CD1c-positive myeloid dendritic cell (primary cell): ENCODE measurements at regions not wholly inside any gene's neighbourhood (a gene's known extent, or its start where the extent isn't known, plus 50 kb on each side); places are given as distances from the start of the nearest gene placed in this dataset.

ENCODE experiments used
- DNase-seq: peaks from one replicate; pipeline ENCODE4 v3.0.0-alpha.2; 2016; ENCODE audit errors: extremely low spot score

DNA sequence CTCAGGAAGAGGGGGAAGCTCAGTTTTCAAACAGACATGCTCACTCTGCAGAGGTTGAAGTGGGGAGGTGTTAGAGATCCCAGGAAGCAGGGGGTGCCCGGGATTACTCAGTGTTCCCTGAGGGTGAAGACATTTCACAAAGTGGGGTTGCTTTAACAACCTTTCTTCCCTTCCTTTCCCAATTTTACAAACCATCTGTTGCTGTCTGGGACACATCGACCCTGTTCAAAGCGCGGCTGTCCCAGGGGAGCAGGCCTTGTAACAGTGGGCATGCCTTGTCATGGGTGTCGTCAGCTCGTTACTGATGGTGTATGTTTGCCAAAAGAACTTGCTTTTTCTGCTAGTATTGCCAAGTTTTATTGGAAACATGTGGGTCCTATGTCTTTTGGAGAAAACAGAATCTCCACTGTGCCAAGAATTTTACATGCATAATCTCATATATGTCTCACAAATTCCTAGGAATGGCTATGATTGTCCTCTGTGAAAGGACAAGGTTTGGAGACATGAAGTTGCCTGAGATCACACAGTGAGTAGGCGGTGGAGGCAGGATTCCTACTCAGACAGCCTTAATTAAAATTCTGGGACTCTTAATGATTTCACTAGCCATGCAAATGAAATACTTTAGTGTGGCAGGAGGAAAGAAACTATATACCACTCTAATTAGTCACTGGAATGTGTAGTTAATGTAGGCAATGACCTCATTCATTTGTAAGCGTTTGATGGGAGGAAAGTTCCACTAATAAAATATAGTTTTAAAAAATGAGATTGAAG lies 198.9 kb downstream of the NXNL2 start:
- no peak for DNase-seq

DNA sequence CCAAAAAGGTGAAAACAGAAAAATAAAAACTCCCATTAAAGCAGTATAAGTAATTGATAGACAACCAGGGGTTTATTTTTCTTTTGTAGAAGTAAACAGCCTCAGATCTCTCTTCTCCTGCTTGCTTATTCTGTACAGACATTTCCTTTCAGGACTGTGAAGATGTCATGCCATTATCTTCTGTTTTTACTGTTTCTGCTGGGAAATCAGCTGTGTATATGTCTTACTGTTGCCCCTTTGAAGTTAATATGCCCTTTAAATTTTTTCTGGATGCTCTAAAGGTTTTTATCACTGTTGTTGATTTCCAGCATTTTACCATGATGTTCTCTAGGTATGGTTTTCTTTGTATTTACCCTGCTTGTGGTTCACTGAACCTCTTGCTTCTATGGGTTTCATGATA lies 199.5 kb downstream of the NXNL2 start:
- no peak for DNase-seq

DNA sequence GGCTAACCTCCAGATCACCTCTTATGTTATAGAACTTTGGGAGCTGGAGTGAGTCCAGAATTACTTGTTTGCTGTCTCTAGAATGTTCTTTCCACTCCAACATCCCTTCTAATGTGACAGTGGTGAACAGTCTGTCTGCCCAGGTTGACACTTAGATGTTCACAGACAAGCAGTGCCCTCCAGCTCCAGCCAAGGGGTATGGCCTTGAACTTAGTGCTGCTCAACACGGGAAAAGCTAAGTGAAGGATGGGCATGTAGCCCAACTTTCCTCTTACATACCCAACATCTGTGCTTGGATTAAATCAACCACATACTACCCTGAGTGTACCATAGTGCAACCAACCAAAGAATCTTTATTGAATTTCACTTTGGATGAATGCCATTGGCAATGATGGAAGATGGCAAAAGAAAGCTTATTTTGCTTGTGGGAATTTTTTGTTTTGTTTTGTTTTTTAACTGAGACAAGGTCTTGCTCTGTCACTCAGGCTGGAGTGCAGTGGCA lies 201.2 kb downstream of the NXNL2 start:
- DNase-seq: no peak

DNA sequence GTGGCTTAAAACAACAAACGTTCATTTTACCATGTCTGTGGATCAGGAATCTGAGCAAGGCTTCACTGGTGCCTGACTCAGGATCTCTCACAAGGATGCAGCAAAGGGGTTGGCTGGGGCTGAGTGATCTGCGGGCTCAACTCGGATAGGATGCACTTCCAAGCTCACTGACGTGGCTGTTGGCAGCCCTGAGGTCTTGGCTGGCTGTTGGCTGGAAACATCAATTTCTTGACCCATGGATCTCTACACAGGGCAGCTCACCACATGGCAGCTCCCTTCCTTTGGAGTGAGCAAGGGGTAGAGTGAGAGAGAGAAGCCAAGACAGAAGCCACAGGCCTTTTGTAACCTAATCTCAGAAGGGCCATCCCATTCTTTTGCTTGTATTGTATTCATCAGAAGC lies 202.1 kb downstream of the NXNL2 start:
- no peak for DNase-seq

DNA sequence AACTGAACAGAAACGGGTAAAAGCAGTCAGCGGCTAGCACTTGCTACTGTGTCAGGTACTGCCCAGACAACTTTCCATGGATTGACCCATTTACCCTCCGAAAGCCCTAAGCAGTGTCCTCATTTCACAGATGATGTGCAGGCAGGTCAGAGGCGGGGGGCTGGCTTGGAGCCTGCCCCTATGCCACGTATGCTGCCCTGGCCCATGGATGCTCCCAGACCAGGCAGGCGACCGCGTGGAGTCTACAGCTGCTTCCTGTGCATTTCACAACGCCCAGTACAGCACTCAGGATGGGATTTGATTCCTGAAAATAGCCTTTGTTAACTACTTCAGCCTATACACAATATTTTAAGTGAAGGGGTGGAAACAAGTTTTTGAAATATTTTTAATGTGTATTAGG lies 202.9 kb downstream of the NXNL2 start:
- DNase-seq: no peak

- no peak for DNase-seq
These were observed 203.7 kb downstream of the NXNL2 start for GRCh38 chr9:88738709-88739108.

- DNase-seq: no peak
These were observed 204.4 kb downstream of the NXNL2 start for GRCh38 chr9:88739373-88739772.

GRCh38 chr9:88740844-88741243 lies 205.9 kb downstream of the NXNL2 start:
- DNase-seq: no peak

DNA sequence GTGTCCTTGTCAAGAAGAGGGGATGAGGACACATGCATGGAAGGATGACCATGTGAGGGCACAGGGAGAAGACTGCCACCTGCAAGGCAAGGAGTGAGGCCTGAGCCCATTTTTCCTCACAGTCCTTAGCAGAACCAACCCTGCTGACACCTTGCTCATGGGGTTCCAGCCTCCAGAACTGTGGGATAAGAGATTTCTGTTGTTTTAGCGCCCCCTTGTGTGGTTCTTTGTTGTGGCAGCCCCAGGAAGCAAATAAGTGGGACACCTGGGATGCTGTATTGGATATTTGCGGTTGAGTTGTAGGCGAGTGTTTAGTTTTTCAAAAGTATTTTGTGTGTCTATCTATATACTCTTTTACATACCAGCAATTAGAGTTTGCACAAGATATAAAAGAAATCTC lies 206.4 kb downstream of the NXNL2 start:
- DNase-seq: peak; percentile 21

GRCh38 chr9:88742483-88742882 lies 207.5 kb downstream of the NXNL2 start:
- no peak for DNase-seq

- no peak for DNase-seq
These were observed 207.9 kb downstream of the NXNL2 start for GRCh38 chr9:88742905-88743304.

- DNase-seq: no peak
These were observed 210.5 kb downstream of the NXNL2 start for GRCh38 chr9:88745276-88746001.

- DNase-seq: no peak
These were observed 211.2 kb downstream of the NXNL2 start for GRCh38 chr9:88746029-88746742.

DNA sequence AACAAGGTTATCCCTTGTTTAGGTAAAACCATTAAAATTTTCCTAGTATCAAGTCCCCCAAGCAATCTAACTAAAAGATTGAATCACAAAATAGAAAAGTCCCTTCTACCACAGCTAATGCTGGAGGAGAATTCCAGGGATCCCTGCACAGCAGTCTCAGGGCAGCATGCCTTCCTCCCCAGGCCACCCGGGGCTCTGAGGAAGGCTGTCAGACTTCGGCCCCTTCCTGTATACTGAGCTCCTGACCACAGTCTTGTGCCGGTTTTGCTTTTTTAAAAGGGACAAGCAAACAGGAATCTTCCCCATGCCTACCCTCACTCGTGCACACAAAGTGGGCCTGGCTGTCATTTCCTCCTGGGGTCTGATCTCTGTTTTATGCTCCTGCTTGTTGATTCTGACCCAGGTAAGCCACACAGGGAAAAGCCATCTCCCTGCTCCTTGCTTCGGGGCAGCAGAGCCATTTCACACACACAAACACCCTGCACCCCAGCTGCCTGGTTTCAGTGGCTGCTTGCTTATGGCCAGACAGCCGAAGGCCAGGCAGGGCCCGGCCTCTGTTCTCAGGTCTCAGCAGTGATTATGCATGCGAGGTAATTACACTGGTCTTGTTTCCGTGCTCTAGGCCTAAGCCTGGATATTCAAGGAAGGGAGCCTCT lies 211.9 kb downstream of the NXNL2 start:
- DNase-seq: no peak

GRCh38 chr9:88747768-88748167 lies 212.8 kb downstream of the NXNL2 start:
- DNase-seq: no peak

- DNase-seq: no peak
These were observed 213.7 kb downstream of the NXNL2 start for GRCh38 chr9:88748566-88749261.

DNA sequence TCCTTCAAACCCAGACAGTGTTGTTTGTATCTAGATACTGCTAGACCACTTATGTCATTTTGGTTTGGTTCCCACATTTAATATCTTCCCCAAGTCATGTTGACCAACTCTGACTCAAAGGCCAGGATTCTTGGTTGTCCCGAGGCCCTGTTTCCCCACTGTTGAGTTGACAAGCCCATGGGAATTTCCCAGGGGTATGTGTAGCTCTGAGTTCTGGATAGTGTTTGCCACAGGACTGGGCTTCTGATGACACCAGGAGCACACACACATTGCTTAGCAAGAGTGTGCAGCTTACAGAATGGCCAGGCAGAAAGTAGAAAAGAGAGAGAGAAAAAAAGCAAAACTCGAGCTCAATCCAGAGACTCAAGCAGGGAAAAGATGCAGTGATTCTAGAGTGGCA lies 214.4 kb downstream of the NXNL2 start:
- DNase-seq: no peak

DNA sequence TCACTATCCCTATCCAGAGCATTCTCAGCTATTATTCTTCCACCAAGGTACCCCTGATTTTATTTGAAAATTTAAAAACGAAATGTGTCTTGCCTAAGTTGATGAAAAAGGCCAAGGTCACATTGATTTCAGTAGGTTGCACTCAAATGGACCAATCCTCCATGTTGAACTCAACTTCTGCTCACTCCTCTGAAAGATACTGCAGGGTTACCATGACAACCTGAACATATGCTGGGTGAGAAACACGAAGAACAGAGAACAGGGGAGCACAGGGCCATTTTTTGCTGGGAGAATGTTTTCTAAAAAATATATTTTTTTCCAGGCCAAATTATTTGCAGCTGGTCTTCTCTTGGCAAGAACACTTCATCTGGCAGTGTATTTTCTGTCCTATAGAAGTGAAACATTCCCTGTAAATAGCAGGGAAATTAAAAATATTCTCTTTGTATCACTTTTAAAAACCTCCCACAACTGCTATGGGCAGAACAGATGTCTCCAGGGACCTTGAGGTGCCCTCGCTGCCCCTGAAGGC lies 215.9 kb downstream of the NXNL2 start:
- no peak for DNase-seq

- no peak for DNase-seq
These were observed 216.8 kb downstream of the NXNL2 start for GRCh38 chr9:88751781-88752180.

DNA sequence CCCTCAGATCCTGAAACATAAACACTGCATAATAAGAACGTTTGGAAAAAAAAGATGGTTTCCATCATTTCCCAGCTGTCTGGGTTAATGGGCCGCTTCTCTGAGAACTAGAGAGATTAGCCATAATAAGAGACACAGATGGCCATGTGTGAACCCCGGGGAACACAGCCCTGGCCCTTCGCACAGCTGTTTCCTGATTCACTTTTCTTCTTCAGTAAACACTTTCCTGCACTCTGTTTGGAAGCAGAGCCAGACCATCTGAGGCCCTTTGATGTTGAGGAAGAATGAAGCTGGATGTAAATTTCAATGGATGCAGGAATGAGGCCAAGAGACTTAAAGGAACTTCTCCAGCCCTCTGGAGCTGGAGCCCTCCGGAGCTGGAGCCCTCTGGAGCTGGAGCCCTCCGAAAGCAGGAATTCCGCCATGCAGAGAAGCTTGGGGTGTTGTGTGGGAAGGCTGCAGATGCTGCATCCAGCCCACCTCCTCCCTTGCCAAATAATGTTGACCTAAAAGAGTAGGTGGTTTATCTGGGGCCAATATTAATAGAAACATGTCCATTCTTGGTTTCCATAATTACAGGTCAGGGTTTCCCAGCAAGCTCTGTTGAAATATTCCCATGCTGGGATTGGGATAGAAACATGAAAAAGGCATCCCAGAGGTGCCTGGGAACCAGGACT lies 218.9 kb downstream of the NXNL2 start:
- DNase-seq: no peak

- no peak for DNase-seq
These were observed 219.5 kb downstream of the NXNL2 start for GRCh38 chr9:88754452-88754851.
